ENCODE measurements at regions not wholly inside any gene's neighbourhood (a gene's known extent, or its start where the extent isn't known, plus 50 kb on each side); places are given as distances from the start of the nearest gene placed in this dataset.

DNA sequence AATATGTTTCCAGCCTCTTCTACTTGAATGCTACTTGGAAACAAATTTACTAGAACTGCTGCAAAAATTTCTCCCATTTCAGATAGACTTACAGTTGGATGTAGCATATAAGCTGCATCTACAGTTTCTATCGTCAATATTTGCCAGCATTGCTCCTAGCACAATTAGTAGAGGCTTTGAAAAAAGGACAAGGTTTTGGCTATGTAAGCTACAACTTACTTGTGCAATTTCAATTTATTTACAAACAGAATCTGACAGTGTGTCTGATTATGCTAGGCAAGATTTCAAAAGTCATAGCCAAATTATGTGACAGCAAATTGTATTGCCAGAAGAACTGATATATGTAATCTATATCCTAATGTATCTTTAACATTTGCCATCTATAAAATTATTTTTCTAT is 628.4 kb upstream of the FAM174A start:
- Histone ChIP-seq H2AFZ (ENCODE audit: low read length) (no peak overlapping the region), H3K9me3 (ENCODE audit: control insufficient read depth, insufficient read depth, low read depth, low read length) (no peaks in the 10 kb centered on the region), H3K27ac (ENCODE audit: insufficient read depth, low read length) (no peak overlapping the region), H3K27me3 (ENCODE audit: control insufficient read depth, insufficient read depth, low read length) (no peaks in the 10 kb centered on the region), H3K4me1 (ENCODE audit: control insufficient read depth, extremely low read depth, insufficient read depth, low read length) (no peaks in the 10 kb centered on the region), H3K79me2 (ENCODE audit: control insufficient read depth, insufficient read depth, low read length) (no peaks in the 10 kb centered on the region), H3K9ac (ENCODE audit: insufficient read depth, low read length) (no peak overlapping the region), H3K4me3 (replicated peaks in 1 of 4; ENCODE audit: control extremely low read depth in 1 of 4, insufficient read depth in 1 of 4, low read depth in 3 of 4, low read length in 4 of 4) (no peak overlapping the region), H3K4me2 (ENCODE audit: extremely low read depth, insufficient read depth, low read length) (no peak overlapping the region), H4K20me1 (ENCODE audit: control insufficient read depth, extremely low read depth, insufficient read depth, low read length) (no peaks in the 10 kb centered on the region), H3K36me3 (ENCODE audit: control insufficient read depth, insufficient read depth, low read length) (no peaks in the 10 kb centered on the region)
- DNase-seq (ENCODE audit: low read depth in 2 of 2) = no peak
- TF ChIP-seq EZH2 (IDR thresholded peaks at IDR 0.05; ENCODE audit: low read length, missing control alignments) (no peak), CTCF (conservative IDR thresholded peaks at IDR 0.05 in 1 of 2, IDR thresholded peaks at IDR 0.05 in 1 of 2; ENCODE audit: low read depth in 1 of 2, low read length in 2 of 2) (no peak)

DNA sequence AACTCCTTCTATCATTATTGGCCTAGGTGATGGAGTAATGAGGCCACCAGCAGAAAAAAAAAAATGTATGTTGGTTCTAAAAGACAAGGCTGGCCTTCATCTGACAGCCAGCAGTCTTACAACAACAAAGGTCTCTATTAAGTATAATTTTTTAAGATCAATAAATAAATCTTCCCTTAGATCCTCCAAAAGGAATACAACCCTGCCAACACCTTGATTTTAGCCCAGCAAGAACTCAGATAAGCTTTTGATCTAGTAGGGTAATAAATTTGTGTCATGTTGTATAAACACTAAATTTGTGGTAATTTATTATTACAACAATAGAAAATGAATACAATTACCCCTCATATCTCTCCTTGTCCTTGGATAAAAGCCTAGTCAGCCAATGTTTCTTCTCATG is 633.2 kb upstream of the FAM174A start:
- Histone ChIP-seq H2AFZ (ENCODE audit: low read length) (no peak overlapping the region), H3K9me3 (ENCODE audit: control insufficient read depth, insufficient read depth, low read depth, low read length) (no peaks in the 10 kb centered on the region), H3K27ac (ENCODE audit: insufficient read depth, low read length) (no peak overlapping the region), H3K4me2 (ENCODE audit: extremely low read depth, insufficient read depth, low read length) (no peak overlapping the region), H3K79me2 (ENCODE audit: control insufficient read depth, insufficient read depth, low read length) (no peaks in the 10 kb centered on the region), H3K4me1 (ENCODE audit: control insufficient read depth, extremely low read depth, insufficient read depth, low read length) (no peaks in the 10 kb centered on the region), H3K9ac (ENCODE audit: insufficient read depth, low read length) (no peak overlapping the region), H3K4me3 (replicated peaks in 1 of 4; ENCODE audit: control extremely low read depth in 1 of 4, insufficient read depth in 1 of 4, low read depth in 3 of 4, low read length in 4 of 4) (no peak overlapping the region), H3K36me3 (ENCODE audit: control insufficient read depth, insufficient read depth, low read length) (no peaks in the 10 kb centered on the region), H4K20me1 (ENCODE audit: control insufficient read depth, extremely low read depth, insufficient read depth, low read length) (no peaks in the 10 kb centered on the region), H3K27me3 (ENCODE audit: control insufficient read depth, insufficient read depth, low read length) (no peaks in the 10 kb centered on the region)
- no peak for DNase-seq (ENCODE audit: low read depth in 2 of 2)
- TF ChIP-seq EZH2 (IDR thresholded peaks at IDR 0.05; ENCODE audit: low read length, missing control alignments) = no peak
- TF ChIP-seq CTCF (conservative IDR thresholded peaks at IDR 0.05 in 1 of 2, IDR thresholded peaks at IDR 0.05 in 1 of 2; ENCODE audit: low read depth in 1 of 2, low read length in 2 of 2) = no peak

- TF ChIP-seq EZH2 (IDR thresholded peaks at IDR 0.05; ENCODE audit: low read length, missing control alignments) = no peak
- no peak for TF ChIP-seq CTCF (conservative IDR thresholded peaks at IDR 0.05 in 1 of 2, IDR thresholded peaks at IDR 0.05 in 1 of 2; ENCODE audit: low read depth in 1 of 2, low read length in 2 of 2)
- Histone ChIP-seq H4K20me1 (ENCODE audit: control insufficient read depth, extremely low read depth, insufficient read depth, low read length) (no peaks in the 10 kb centered on the region), H3K4me3 (replicated peaks in 1 of 4; ENCODE audit: control extremely low read depth in 1 of 4, insufficient read depth in 1 of 4, low read depth in 3 of 4, low read length in 4 of 4) (no peak overlapping the region), H3K79me2 (ENCODE audit: control insufficient read depth, insufficient read depth, low read length) (no peaks in the 10 kb centered on the region), H3K4me1 (ENCODE audit: control insufficient read depth, extremely low read depth, insufficient read depth, low read length) (no peaks in the 10 kb centered on the region), H3K27ac (ENCODE audit: insufficient read depth, low read length) (no peak overlapping the region), H2AFZ (ENCODE audit: low read length) (no peak overlapping the region), H3K27me3 (ENCODE audit: control insufficient read depth, insufficient read depth, low read length) (no peaks in the 10 kb centered on the region), H3K9ac (ENCODE audit: insufficient read depth, low read length) (no peak overlapping the region), H3K36me3 (ENCODE audit: control insufficient read depth, insufficient read depth, low read length) (no peaks in the 10 kb centered on the region), H3K9me3 (ENCODE audit: control insufficient read depth, insufficient read depth, low read depth, low read length) (no peaks in the 10 kb centered on the region), H3K4me2 (ENCODE audit: extremely low read depth, insufficient read depth, low read length) (no peak overlapping the region)
- DNase-seq (ENCODE audit: low read depth in 2 of 2) = peak; percentile 65 to 81
These were observed 634.8 kb upstream of the FAM174A start for GRCh38 chr5:99900302-99900852.

Data from fibroblast of lung (primary cell).